GM21390 (cell line): ENCODE measurements at regions not wholly inside any gene's neighbourhood (a gene's known extent, or its start where the extent isn't known, plus 50 kb on each side); places are given as distances from the start of the nearest gene placed in this dataset.
"Not testable (repeated sequence)": the region's sequence is repeated elsewhere in the genome, so short reads cannot be mapped to it uniquely, and the experiment has no call there.

Source experiments
- ATAC-seq: cut with Tn5 transposase; IDR thresholded peaks from one replicate; pipeline ENCODE4 v1.9.1; 2021; ENCODE audit not compliant: unreplicated experiment

- no peak for ATAC-seq
Measured at GRCh38 chr10:60480865-60481563, 91.3 kb upstream of the ANK3 start.

- ATAC-seq: no peak
Measured at GRCh38 chr10:60479305-60480020, 89.8 kb upstream of the ANK3 start.

GRCh38 chr10:60476451-60476850, 86.8 kb upstream of the ANK3 start:
- ATAC-seq: no peak

GRCh38 chr10:60473557-60473956, 83.9 kb upstream of the ANK3 start:
- ATAC-seq: no peak

- no peak for ATAC-seq
Measured at GRCh38 chr10:60470091-60470490, 80.4 kb upstream of the ANK3 start.

- not testable (repeated sequence) for ATAC-seq
Measured at GRCh38 chr10:60469147-60469546, 79.5 kb upstream of the ANK3 start.

DNA sequence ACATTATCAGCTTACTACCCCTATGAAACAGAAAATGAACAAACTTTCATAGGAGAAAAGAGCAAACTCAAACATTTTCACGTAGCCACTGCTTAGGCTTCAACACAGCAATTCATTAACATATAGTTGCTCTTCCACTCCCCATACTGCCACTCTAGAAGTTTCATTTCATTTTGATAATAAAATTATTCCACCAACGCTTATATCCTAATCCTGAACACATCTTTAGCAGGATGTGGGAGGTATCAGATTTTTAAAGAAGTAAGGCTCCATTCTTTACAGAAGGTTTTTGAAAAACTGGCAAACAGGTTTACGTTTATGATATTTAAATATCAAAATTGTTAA, 77.5 kb upstream of the ANK3 start:
- no peak for ATAC-seq

DNA sequence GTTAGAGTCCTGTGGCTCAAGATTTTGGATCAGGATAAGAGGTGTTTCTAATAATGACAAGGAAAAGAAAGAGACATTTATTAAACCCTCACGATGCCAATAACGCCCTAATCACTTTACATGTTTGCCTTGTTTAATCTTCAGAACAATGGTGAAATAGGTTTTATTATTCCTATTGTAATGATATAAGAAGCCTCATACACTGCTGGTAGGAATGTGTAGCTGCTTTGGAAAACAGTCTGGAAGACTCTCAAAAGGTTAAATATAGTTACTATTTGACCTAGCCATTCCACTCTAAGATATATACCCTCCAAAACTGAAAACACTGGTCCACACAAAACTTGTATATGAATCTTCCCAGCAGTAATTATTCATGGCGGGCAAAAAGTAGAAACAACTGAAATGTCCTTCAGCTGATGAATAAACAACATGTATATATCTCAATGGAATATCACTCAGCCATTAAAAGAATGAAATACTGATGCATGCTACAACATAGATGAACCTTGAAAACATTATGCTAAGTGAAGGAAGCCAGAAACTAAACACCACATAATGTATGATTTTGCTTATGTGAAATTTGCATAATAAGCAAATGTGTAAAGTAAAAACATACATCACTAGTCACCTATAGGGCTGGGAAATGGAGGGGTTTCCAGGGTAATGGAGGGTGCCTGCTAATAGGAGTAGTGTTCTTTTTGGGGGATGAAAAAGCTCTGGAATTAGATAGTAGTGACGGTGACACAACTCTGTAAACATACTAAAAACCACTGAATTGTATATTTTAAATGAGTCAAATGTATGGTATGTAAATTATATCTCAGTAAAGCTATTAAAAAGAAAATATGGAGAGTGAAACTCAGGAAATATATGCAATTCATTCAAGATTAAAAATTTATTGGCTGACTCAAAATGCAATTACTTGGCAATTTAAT, 76.9 kb upstream of the ANK3 start:
- ATAC-seq: no peak

- no peak for ATAC-seq
Measured at GRCh38 chr10:60465801-60466200, 76.1 kb upstream of the ANK3 start.

DNA sequence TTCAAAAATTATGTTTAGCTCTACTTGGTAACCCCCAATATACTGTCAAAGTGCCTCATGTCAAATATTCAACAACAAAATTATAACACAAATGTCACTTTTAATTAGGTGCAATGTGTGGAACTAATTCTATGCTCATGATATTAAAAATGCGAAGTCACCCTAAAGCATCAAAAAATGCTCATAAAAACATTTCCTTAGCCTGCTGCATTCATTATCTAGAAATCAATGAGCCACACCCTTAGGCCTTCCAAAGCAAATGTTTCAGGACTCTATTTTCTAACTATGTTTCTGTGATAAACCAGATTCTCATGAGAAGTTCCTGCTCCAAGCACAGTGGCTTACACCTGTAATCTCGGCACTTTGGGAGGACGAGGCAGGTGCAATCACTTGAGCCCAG, 75.0 kb upstream of the ANK3 start:
- no peak for ATAC-seq

GRCh38 chr10:60463746-60464145, 74.1 kb upstream of the ANK3 start:
- ATAC-seq: no peak

DNA sequence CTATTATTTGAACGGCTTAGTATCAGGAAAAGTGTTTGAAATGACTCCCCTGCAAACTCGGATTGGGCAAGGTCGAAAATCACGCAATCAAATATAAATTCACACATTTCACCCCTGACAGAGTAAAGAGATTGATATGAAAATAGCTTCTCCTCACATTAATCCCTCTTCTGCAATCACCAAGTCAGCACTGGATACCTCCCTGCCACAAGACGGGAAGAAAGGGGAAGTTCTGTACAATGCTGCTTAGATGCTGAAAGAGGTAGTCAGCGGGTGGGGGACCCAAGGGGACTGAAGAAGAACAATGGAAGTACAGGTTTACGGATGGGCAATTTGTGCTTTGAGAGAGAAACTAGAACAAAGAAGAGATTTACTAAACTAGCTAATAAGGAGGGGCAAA, 72.0 kb upstream of the ANK3 start:
- no peak for ATAC-seq

DNA sequence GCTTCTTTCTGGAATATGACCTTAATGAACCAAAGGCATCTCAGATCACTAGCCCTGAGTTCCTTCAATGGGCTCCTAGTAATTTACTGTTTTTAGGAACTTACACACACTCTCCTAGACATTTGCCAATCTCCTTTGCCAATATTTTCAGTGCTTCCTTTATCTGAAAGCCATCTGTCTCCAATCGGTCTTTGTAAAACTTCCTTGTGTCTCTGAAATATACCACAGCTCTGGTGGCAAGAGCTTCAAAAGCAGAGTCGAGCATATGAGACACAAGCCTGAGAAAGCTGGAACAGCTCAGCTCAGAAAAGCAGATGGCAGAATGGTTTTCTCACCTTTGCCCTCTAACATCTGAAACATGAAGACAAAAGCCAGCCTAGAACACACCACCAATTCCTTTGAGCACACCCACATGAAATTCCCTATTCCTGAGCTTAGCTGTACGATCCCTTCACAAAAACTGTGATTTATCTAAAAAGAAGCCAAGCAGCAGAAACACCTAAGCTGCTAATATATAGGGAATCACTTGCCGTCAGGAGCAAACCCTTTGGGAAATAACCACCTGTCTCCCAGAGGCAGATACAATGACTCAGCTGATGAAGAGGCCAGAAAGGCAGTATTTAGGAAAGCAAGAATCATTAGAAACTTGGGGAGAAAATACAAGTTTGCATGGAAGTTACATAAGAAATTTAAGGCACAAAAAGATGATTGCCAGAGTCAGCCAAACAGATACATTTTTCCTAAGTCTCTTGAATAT, 70.2 kb upstream of the ANK3 start:
- ATAC-seq: no peak

DNA sequence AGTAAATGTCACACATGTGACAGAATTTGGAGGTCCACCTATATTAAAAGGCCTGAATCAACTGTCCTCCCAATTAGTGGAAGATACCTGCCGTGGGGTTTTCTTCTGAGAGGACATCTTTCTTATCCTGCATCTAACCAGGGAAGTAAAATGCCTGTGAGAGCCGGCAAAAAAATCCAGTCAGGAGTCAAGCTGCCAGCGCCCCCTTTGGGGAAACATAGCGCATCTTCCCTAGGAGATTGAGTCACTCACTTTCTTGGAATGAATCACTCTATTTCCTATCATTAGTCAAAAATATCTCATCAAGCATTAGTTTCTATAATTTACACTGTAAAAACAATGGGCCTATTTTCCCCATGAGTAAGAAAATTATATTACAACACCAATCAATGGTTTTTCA, 66.4 kb upstream of the ANK3 start:
- no peak for ATAC-seq

GRCh38 chr10:60454336-60454735, 64.7 kb upstream of the ANK3 start:
- ATAC-seq: no peak

DNA sequence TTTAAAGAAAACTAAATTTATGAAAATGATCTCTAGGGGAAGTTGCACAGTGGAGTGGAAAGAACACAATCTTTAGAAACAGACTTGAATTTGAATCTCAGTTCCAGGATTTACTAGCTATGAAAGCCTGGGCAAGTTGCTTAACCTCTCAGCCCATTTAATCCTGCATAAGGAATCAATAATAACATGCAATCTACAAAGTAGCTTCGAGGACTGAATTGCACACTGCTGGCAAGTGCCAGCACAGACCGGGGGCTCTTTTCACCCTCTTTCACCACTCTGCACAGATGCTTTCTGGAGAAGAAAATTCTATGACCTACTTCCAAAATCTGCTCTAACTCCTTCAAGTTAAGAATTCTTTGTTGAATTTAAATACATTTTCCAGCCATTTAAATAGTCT, 63.4 kb upstream of the ANK3 start:
- ATAC-seq: no peak

GRCh38 chr10:60450291-60450690, 60.6 kb upstream of the ANK3 start:
- no peak for ATAC-seq

DNA sequence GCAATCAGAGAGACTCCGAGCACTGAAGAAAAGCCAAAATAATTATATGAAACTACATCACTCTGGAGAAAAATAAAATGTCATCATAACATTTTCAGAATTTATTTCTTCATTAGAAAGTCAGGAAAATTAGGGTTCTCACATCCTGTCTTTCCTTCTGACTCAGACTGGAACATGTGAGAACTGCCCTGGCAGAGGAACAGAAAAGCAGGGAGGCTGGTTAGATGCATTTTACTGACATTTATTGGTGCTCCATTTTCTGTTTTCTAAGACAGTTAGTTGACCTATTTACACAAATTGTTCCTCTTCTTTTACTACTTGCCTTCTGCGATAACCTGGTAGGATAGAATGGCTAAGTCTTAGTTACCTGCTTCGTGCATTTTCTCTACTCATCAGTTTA, 58.6 kb upstream of the ANK3 start:
- ATAC-seq: no peak

- no peak for ATAC-seq
Measured at GRCh38 chr10:60446851-60447250, 57.2 kb upstream of the ANK3 start.

DNA sequence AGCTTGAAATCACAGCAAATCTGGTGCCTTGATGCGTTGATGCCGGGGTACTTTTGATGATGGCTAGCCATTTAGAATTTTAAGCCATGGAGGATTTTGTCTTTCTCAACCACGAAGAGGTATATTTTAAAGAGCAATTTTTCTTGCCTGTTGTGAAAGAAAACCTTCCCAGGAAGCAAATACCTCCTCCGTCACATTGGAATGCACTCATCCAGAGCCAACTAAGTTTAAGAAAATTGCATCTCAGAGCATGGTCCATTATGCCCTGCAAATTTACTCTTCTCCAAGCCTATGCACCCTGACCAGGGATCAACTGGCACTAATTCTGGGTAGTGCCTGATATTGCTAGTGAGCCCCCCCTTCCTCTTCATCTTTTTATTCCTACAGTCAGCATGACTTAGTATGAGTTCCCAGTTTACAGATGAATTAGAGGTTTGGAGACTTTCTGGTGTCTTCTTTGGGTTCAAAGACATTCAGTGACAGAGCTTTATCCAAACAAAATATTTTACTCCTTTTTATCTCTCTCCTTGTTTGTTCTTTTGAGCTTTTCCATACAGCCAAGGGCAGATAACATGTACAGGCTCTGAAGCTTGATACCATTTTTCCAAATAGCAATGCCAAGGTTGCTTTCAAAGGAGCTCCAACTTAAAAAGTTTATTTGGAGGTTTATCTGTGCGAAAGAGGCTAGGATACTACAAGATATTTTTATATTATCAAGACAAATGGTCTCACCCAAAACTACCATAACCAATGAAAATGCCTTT, 56.6 kb upstream of the ANK3 start:
- ATAC-seq: no peak
